ENCODE measurements at regions not wholly inside any gene's neighbourhood (a gene's known extent, or its start where the extent isn't known, plus 50 kb on each side); places are given as distances from the start of the nearest gene placed in this dataset.

GRCh38 chr9:102360846-102361245, 622.4 kb upstream of the GRIN3A start:
- TF ChIP-seq CTCF (conservative IDR thresholded peaks at IDR 0.05; ENCODE audit: low read depth, low read length) (no peak), EZH2 (IDR thresholded peaks at IDR 0.05; ENCODE audit: borderline replicate concordance, low read depth, low read length, poor library complexity, severe bottlenecking) (no peak)
